HG03139 (cell line): ENCODE measurements at regions not wholly inside any gene's neighbourhood (a gene's known extent, or its start where the extent isn't known, plus 50 kb on each side); places are given as distances from the start of the nearest gene placed in this dataset.
"Not testable (repeated sequence)": the region's sequence is repeated elsewhere in the genome, so short reads cannot be mapped to it uniquely, and the experiment has no call there.

ENCODE experiments used
- ATAC-seq: cut with Tn5 transposase; IDR thresholded peaks from one replicate; pipeline ENCODE4 v1.9.1; 2021; ENCODE audit not compliant: unreplicated experiment

DNA sequence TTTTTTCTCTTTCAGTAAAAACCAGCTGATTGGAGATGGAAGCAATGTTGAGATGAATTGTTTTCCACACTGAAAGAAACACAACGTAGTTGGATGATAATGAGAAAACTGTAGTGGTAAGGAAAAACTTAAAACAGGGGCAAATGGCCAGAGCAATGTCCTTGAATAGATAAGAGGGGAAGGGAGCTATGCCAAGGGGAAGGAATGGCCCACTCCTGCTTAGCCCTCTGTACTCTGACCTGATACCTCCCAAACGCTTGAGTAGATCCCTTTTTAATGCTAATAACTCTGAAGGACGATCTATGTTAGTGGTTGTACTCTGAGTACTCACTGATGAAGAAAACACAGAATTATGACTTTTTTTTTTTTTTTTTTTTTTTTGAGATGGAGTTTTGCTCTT lies 114.7 kb upstream of the DAB2 start:
- ATAC-seq: no peak

DNA sequence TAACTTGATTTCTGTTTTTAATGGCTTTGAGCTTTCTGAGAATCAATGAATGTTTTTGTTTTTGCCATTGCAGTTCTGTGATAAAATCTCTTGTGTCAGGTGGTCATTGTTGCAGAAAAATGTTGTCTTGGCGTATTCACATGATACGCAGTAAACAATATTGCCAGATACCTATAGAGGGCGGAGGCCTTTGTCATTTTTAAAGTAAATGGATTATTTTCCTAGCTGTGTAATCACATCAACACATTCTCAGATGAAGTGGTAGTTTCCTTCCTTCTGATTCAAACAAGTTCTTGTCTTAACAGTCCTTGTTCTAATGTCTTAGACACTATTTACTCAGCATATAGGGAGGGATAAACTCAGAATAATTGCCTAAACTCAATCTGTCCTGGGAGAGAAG lies 109.9 kb upstream of the DAB2 start:
- ATAC-seq: no peak

DNA sequence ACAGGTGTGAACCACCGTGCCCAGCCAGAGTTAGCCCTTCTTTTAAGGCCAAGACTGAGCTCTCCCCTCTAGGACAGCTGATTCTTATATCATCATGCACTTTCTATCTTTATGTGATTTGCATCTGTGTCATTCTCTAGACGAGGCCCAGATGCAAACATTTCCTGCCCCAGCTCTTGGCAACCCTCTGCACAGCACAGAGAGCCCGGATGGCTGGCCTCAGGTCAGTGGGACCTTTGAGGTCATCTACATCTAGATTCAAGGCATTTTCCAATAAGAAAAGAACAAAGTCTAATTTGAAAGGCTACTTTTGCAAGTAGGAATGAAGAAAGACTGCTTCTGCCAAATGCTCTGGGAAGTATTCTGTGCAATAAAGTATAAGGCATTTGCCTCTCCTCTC lies 109.0 kb upstream of the DAB2 start:
- no peak for ATAC-seq

DNA sequence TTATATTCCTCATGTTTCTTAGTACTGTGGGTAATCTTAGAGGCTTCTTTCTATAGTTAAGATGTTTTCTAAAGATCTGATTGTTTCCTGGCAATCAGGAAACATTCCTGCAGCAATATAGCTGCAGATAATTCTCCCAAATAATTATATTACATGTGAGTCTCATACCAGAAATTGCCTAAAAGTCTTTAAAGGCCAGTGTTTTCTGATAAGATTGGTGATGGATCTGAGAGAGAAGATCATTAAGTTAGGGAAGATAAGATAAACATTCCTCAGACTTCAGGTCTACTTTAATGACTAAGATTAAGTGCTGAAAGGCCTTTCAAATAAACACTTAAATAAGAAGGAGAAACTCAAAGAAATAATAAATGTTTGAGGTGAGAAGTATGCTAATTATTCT lies 107.7 kb upstream of the DAB2 start:
- ATAC-seq: no peak

DNA sequence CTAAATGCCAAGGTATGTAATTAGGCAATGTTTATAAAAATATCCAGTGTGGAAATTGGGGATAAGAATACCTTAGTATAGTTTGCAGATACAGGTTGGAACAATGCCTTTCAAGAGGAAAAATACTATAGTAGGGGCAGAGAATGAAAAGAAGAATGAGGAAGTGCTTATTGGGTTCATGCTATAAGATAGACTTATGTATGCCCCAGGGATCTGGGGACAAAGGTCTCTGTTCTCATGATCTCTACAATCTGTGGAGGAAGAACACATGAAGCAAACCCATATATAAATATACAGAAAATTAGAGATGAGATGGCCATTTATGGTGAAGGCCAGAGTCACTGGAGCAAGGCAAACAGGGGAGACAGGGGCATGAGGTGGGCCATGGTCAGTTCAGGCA lies 106.5 kb upstream of the DAB2 start:
- no peak for ATAC-seq

DNA sequence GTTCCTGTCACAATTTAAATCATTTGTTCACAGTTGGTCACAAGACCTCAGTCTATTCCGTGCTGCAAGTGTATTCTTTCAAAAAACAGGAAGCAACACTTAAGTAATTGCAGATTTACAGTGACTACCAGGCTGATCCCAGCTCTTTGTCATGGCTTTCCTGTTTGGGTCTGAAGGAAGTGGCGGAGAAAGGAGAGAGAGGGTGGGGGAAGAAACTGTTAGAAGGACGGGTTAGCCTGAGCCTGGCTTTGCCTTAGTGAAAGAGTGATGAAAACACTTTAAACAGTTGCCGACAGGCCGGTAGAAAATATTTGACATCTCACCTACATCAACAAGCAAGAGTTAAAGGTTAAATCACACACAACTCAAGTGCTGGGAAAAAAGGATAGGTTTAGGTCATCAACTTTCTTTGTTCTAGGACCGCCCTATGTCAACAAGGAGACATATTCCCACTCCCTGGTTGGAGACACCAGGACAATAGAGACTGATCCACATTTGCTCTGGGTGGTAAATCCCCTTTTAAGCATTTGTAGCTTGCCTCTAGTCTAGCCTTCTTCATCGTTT lies 102.2 kb upstream of the DAB2 start:
- no peak for ATAC-seq

DNA sequence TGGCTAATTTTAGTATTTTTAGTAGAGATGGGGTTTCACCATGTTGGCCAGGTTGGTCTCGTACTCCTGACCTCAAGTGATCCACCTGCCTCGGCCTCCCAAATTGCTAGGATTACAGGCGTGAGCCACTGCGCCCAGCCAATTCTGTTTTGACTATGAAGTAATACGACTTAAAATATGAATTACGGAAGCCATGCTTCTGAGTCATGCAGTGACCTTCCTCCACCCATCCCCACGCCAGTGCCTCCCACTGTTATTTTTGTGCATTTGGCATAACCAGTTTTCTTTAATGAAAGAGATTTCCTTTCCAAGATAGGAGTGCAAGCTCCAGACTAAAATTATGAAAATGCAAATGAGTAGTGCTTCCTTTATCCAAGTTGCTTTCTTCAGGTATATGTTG lies 101.0 kb upstream of the DAB2 start:
- not testable (repeated sequence) for ATAC-seq

DNA sequence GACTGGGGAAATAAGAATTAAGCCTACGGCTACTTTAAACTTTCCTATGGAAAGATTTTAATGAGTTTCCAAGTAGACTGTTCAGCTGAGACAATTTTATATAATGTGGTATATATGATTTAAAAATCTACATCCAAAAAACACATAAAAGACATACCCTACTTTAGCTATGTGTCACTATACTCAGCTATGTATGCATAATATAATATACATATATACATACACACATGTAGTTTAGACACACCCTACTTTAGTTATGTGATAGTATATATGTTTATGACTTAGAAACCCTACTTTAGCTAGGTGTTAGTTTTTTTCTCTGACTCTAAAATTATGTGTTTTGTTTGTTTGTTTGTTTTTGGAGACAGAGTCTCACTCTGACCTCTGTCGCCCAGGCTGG lies 100.5 kb upstream of the DAB2 start:
- ATAC-seq: no peak

DNA sequence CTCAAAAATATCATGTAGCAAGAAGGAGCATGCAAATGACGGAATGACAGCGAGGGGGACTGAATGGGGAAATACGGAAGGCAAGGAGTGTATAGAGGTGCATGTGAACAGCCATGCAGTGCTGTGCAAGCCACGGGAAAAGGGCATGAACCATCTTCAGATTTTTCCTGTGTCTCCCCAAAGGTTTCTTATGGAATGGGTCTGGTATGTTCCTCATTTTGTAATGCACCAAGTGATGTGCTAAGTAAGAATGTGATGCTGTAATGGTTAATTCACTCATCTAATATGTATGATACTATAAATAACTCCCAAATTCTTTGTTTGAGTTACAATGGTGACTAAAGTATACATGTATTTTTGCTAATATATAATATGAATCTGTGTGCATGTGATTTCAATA lies 99.0 kb upstream of the DAB2 start:
- no peak for ATAC-seq

DNA sequence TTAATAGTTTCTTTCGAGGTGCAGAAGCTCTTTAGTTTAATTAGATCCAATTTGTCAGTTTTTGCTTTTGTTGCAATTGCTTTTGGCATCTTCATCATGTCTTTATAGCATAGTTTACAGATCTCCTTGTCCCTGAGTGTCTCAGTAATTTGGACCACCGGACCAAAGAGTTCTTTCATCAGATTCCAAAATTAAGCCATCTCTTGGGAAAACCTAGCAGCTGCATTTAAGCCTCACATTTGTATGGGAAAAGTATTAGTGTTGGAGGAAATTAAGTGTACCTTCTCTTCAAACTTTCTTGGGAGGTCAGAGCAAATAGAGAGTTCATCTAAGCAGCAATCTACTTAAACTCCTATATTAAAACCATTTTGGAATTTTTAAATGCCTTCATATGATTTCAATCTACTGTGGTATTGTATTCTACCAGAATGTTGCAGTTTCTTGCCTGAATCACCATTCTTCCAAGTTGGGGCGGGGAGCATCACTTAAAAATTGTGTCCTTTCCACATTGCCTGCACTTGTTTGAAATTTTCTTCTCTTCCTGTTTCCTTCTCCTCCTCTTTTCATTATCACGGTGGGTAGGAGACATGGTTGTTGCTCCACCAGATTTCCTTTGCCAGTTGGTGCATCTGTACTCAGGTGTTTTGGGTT lies 97.3 kb upstream of the DAB2 start:
- ATAC-seq: no peak

DNA sequence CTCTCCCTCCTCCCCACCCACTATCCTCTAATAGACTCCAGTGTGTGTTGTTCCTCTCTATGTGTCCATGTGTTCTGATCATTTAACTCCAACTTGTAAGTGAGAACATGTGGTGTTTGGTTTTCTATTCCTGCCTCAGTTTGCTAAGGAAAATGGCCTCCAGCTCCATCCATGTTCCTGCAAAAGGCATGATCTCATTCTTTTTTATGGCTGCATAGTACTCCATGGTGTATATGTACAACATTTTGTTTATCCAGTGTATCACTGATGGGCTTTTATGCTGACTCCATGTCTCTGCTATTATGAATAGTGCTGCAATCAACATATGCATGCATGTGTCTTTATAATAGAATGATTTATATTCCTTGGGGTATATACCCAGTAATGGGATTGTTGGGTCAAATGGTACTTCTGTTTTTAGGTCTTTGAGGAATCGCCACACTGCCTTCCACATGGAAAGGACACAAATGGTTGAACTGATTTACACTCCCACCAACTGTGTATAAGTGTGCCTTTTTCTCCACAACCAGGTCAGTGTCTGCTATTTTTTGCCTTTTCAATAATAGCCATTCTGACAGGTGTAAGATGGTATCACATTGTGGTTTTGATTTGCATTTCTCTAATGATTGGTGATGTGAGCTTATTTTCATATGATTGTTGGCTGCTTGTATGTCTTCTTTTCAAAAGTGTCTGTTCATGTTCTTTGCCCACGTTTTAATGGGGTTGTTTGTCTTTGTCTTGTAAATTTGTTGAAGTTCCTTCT lies 96.5 kb upstream of the DAB2 start:
- ATAC-seq: no peak

DNA sequence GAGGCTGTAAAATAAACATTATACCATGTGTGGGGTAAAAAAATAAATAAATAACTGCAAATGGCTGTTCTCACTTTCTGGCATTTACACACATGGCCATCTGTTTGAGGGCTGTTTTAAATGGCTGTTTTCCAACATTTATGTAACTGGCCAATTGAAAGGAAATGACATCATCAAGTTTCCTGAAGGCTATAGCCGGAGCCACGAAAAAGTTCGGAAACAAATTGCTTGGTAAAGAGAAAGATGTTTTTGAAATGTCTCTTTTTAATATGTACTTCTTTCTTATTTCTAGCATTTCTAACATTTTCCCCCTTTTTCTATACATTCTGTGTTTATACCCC lies 95.4 kb upstream of the DAB2 start:
- ATAC-seq: no peak

DNA sequence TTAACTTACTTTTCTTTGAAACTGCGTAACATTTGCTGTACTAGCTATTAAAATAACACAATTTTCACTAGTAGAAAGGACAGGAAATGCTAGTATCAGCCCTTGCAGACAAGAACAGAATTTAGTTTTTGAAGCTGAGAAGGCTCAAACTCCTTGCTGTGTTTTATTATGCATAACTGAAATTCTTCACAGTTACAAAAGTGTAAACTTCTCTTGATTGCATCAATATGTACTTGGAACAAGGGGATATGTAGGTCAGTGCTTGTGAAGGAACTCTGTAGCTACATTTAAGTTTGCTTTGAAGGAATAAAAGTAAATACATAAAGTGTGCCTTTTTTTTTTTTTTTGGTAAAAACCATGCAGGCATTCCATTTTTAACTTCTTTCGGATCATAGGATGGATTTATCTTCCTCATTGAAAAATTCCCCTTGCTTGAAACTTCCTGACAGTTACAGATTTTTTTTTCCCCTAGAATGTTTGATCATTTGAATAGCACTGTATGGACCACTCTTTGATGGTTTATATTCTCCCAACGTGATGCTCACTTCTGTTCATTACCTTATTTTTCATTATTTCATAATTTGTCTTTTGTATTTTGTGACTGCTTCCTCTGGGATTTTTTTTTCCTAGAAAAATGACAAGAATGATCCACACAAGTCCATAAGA lies 94.9 kb upstream of the DAB2 start:
- ATAC-seq: no peak

DNA sequence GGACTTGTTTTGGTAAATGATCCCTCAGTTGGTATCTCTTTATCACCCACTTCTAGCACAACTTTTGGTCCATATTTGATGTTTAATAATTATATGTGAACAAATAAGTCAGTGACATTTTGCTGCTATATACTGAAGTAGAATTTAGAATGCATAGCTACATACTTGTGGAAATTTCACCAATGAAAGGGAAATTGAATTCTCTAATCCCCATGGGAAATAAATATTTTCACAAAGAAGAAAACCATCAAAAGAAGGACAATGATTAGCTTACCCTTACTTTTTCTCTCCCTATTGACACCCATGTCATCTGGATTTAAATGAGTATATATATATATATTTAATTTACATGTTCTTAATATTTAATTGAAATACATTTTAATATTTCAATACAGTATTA lies 94.3 kb upstream of the DAB2 start:
- ATAC-seq: no peak

DNA sequence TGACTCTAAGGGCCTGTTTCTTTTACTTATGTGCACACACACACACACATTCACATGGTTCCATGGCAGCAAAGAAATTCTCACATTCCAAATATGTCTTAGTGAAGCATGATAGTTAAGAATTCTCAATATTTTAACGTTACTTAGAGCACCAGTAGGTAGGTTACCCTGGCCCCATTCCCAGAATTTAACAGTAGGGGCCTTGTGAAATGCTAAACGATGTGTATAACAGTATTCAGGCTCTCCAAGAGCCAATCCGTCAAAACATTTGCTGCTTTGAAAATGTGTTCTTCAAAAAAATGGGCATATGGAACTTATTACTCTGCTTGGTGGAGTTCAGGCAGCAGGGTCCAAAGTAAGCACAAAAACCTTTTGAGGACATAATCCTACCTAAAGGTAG lies 93.7 kb upstream of the DAB2 start:
- no peak for ATAC-seq

DNA sequence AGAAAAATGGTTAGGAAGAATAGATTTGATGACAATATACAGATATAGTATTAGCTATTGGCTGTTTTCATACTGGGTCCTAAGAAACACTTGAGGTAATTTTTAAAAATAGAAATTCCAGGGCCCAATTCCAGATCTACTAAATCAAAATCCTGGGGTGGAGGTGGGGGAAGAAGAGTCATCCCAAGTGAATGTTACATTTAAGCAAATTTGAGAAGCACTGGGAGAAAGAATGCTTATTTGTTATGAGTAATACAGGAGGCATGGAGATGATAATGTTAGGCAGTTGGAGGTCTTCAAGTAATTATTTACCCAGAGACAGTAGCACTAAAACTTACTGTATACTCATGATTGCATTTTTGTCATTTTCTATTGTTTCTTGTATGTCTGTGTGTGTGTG lies 93.0 kb upstream of the DAB2 start:
- no peak for ATAC-seq

DNA sequence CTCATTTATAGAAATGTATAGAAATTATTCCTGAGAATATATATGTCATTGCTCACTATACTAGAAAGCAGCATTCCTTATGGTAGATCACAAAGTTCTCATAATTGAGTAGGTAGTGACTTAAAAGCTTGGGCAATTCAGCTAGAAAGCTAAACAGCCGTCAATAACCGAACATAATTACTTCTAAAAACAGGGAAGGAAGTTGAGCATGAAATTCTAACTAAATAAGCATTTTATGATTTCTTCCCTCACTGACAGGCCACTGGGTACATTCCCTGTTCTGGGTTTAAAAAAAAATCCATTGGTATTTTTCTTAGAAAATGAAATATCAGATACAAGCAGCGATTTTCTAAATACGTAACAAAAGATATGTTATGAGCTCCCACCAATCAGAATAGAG lies 91.1 kb upstream of the DAB2 start:
- ATAC-seq: no peak

DNA sequence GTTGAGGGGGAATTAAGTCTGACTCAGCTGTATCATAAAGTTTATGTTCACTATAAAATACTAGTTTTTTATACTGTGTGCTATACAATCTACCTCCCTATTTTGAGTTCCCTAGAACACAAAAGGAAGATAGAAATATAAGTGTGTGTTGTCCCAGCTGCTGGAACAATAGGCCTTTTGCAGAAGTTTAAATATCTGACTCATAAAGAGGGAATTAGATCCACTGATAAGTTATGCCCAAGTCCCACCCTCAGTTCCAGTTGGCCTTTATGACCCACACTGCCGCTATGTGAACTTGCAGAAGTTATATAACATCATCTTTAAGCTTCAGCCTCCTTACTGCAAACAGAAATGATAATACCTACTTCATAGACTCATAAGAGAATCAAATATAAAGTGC lies 88.5 kb upstream of the DAB2 start:
- no peak for ATAC-seq

DNA sequence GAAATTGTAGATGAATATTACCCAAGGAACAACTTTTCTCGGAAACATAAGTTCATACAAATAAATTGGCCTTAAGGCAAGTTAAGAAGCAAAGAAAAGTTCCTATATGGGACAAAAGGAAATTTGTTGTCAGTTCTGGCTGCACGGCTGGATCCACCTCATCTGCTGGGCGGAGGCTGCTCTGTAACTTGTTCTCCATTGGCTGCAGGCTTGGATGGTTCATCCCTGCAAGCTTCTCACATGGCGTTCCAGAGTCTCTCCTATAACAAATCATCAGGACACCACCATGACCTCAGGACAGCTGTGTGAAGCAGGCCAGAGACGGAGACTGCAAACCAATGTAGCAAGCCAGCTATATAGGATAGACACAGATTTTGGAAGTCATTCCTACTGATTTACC lies 81.4 kb upstream of the DAB2 start:
- ATAC-seq: no peak

DNA sequence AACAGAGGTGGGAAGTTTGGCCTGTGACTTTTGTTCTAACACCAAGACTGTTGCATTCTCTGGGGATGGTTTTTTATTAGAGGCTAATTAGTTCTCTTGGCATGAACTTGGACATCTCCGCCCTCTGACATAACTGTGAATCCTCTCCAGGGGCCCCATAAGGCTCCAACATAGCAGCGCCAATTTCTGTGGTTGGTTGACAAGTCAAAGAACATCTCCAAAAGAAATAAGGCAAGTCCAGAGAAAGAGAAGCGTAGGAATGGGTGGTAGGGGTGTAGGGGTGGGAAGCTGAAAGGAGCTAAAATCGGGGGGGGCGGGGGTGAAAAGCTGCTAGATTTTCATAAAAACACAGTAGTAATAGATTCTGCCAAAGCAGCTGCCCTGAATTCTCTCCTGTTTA lies 81.0 kb upstream of the DAB2 start:
- ATAC-seq: no peak

DNA sequence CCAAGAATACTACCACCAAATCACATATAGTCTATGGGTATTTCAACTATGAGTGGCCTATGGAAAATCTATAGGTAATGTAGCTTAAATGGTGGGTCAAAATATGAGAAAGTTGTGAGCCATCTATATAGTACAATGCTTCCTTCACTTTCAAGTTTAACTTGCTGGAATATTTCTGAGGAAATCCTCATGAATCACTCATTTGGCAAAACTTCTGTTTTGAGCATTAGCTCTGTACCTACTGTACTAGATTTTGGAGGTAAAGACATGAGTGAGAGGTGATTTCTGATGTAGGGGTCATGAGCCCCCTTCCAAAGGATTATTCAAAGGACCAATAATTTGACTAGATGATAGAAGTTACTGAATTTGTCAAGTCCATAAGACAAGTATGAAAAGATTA lies 80.6 kb upstream of the DAB2 start:
- ATAC-seq: no peak

DNA sequence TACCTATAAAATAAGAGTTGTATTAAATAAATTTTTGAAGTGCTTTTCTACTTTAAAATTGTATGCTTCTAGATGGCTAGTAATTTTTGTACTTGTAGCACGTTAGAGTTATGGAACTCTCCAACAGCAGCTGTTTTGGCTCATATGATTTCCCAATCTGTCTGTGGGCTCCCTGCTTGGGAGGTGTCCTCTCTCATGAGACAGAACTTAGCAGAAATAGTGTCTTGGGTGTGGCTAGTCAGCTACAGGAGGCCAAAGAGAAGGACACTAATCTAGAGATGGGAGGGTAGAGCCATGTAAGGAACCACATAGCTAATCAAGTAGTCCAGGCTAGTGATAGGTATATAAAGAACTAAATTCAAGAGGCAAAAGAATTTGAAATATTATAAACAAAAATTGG lies 78.4 kb upstream of the DAB2 start:
- no peak for ATAC-seq
